ENCODE measurements at regions not wholly inside any gene's neighbourhood (a gene's known extent, or its start where the extent isn't known, plus 50 kb on each side); places are given as distances from the start of the nearest gene placed in this dataset.

DNA sequence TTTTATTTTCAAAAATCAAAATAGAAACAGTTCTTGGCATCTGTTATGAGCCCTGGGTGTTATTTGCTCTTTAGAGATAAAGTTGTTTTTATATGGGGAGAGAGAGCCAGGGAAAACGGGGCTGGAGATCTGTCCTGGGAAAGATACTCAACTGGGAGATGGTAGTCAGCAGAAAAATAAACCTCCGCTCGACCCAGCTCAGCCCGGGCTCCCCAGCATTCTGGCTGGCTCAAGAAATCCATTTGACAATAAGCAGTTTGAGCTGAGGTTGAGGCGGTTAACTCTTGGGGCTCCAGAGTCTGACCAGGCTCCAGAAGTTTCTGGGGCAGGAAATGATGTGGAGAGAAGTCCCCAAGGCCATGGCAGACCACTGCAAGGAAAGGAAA, 151.9 kb downstream of the IRX5 start:
- Histone ChIP-seq H4K20me1 (replicated peaks; ENCODE audit: control insufficient read depth, extremely low read depth, insufficient read depth, low read length) (no peaks in the 10 kb centered on the region), H3K4me1 (ENCODE audit: control insufficient read depth, extremely low read depth, insufficient read depth, low read length) (no peaks in the 10 kb centered on the region), H3K36me3 (ENCODE audit: control insufficient read depth in 2 of 2, extremely low read depth in 1 of 2, insufficient read depth in 2 of 2, low read length in 2 of 2) (no peaks in the 10 kb centered on the region), H3K9me3 (replicated peaks; ENCODE audit: control insufficient read depth, insufficient read depth, low read length) (peaks cover 2% of the 10 kb centered on the region), H3K9me1 (replicated peaks; ENCODE audit: control insufficient read depth, extremely low read depth, insufficient read depth, low read length) (no peaks in the 10 kb centered on the region), H3K4me2 (ENCODE audit: insufficient read depth, low read length) (no peak overlapping the region), H3K27me3 (ENCODE audit: control insufficient read depth in 2 of 2, insufficient read depth in 2 of 2, low read length in 2 of 2) (no peaks in the 10 kb centered on the region), H3K9ac (replicated peaks; ENCODE audit: extremely low read depth, insufficient read depth, low read length) (no peak overlapping the region), H3K79me2 (ENCODE audit: control insufficient read depth, insufficient read depth, low read length) (no peaks in the 10 kb centered on the region), H2AFZ (ENCODE audit: low read depth, low read length) (no peak overlapping the region), H3K27ac (ENCODE audit: insufficient read depth, low read depth, low read length) (no peak overlapping the region), H3K4me3 (replicated peaks in 1 of 3; ENCODE audit: insufficient read depth in 1 of 3, low read depth in 1 of 3, low read length in 3 of 3) (no peak overlapping the region)
- FAIRE-seq (no peak), DNase-seq (ENCODE audit: low read depth, low spot score) (no peak)
- ChIA-PET CTCF (no interaction called here), POLR2A (no interaction called here)
- intact Hi-C loops (cut with micrococcal nuclease), result no loop called here
- dilution Hi-C loops (cut with MboI; ENCODE audit: extremely low pct_ligation_motif_present, low sequenced_read_pairs), result no loop called here
- no TSS peak for BruUV-seq (replicated peaks)
- TF ChIP-seq, protein P1, sequence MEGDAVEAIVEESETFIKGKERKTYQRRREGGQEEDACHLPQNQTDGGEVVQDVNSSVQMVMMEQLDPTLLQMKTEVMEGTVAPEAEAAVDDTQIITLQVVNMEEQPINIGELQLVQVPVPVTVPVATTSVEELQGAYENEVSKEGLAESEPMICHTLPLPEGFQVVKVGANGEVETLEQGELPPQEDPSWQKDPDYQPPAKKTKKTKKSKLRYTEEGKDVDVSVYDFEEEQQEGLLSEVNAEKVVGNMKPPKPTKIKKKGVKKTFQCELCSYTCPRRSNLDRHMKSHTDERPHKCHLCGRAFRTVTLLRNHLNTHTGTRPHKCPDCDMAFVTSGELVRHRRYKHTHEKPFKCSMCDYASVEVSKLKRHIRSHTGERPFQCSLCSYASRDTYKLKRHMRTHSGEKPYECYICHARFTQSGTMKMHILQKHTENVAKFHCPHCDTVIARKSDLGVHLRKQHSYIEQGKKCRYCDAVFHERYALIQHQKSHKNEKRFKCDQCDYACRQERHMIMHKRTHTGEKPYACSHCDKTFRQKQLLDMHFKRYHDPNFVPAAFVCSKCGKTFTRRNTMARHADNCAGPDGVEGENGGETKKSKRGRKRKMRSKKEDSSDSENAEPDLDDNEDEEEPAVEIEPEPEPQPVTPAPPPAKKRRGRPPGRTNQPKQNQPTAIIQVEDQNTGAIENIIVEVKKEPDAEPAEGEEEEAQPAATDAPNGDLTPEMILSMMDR (IDR thresholded peaks at IDR 0.05; ENCODE audit: extremely low read depth in 1 of 2, insufficient read depth in 1 of 2, low read depth in 1 of 2, low read length in 2 of 2), result no peak
- TF ChIP-seq POLR2AphosphoS5 (IDR thresholded peaks at IDR 0.05; ENCODE audit: insufficient read depth, low read depth, low read length), result no peak
- TF ChIP-seq POLR2A (IDR thresholded peaks at IDR 0.05; ENCODE audit: low read depth, low read length), result no peak
- TF ChIP-seq GATA2 (IDR thresholded peaks at IDR 0.05; ENCODE audit: insufficient read depth, insufficient read length, low read depth, low read length), result no peak
- no peak for TF ChIP-seq FOS (IDR thresholded peaks at IDR 0.05; ENCODE audit: borderline replicate concordance, insufficient read depth, low read length)
- TF ChIP-seq, protein P2, sequence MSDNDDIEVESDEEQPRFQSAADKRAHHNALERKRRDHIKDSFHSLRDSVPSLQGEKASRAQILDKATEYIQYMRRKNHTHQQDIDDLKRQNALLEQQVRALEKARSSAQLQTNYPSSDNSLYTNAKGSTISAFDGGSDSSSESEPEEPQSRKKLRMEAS (IDR thresholded peaks at IDR 0.05; ENCODE audit: insufficient read depth, insufficient read length), result no peak
- no peak for TF ChIP-seq MYC (IDR thresholded peaks at IDR 0.05; ENCODE audit: low read depth, low read length)
- no peak for TF ChIP-seq JUN (IDR thresholded peaks at IDR 0.05; ENCODE audit: borderline replicate concordance, insufficient read depth, insufficient read length, low read depth)
- no peak for TF ChIP-seq EZH2 (IDR thresholded peaks at IDR 0.05; ENCODE audit: borderline replicate concordance, low read depth, low read length, severe bottlenecking)

All from endothelial cell of umbilical vein (primary cell).